Inflammatory macrophage treated with lipopolysaccharide for 1 hour (primary cell): ENCODE measurements at regions not wholly inside any gene's neighbourhood (a gene's known extent, or its start where the extent isn't known, plus 50 kb on each side); places are given as distances from the start of the nearest gene placed in this dataset.
"Not testable (repeated sequence)": the region's sequence is repeated elsewhere in the genome, so short reads cannot be mapped to it uniquely, and the experiment has no call there.

ENCODE experiments used
- DNase-seq, 2 donors: peaks; one replicate each; pipeline ENCODE4 v3.0.0-alpha.2; 2020 to 2022

GRCh38 chr5:51172903-51173626 is 210.2 kb upstream of the ISL1 start:
- DNase-seq: no peak

- DNase-seq: no peak
These were observed 201.9 kb upstream of the ISL1 start for GRCh38 chr5:51181208-51181894.

DNA sequence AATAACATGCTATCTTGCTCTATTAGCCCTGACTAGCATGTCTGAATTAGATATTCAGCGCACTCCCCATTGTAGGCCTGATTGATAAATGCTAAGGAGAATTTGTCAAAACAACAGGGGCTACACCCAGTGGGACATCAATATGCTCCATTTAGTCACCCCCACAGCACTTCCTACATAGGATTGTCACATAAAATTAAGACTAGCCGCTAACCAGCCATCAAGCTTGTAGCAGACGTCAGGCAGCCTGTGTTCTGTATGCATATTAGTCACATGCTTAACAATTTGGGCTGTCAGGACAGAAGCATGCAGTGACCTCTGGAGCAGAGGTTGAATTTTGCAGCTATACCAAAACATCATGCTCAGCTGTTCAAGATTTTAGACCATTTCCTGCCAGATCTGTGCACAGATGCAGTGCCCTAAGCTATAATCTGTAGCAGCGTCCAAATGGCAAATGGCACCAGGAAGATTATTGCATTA is 197.4 kb upstream of the ISL1 start:
- no peak for DNase-seq

DNA sequence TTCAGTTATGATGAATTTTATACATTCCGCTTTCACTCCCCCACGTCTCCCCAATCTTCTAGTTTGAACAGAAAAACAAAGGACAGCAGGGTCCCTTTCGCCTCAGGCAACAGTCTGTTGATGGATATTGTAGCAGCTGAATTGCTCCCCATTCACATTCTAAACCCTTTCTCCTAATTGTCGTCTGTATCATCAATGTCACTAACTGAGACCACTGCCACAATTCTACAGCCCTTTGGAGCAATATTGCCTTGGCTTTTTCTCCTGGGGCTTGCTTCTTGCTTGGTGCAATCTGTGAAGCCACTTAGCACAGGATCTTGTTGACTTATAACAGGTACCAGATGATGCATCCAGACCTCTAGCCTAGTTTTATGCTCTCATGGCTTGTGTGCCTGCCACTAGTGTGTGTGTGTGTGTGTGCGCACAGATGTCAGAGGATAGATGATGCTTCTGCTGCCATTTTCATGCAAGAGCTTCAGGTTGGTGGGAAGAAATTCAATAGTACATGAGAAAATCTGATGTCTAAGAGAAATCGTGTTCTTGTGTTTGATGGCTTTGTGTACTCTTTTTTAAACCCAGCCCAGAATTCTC is 195.2 kb upstream of the ISL1 start:
- no peak for DNase-seq

GRCh38 chr5:51194671-51195070 is 188.6 kb upstream of the ISL1 start:
- no peak for DNase-seq

DNA sequence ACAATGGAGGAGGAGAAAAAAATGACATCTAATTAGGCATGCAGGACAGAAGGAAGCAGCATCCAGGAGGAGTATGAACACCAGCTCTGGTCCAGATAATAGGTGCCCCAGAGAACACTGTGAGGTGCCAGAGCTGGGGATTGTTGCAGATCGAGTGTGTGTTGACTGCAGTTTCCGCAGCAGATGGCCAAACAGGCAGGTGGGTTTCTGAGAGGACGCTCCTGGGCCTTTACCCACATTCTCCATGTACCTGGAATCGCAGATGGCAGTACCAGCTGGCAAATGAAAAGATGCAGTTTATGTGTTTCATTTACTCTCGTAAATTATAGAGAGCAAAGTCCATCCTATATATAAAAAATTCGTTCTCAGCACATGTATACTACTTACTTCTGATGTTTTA is 182.2 kb upstream of the ISL1 start:
- DNase-seq: no peak

GRCh38 chr5:51201708-51202107 is 181.5 kb upstream of the ISL1 start:
- DNase-seq: no peak

GRCh38 chr5:51202161-51202560 is 181.1 kb upstream of the ISL1 start:
- DNase-seq: no peak

GRCh38 chr5:51203598-51203997 is 179.7 kb upstream of the ISL1 start:
- no peak for DNase-seq

GRCh38 chr5:51208296-51208695 is 175.0 kb upstream of the ISL1 start:
- DNase-seq: no peak

GRCh38 chr5:51214746-51215145 is 168.5 kb upstream of the ISL1 start:
- no peak for DNase-seq

DNA sequence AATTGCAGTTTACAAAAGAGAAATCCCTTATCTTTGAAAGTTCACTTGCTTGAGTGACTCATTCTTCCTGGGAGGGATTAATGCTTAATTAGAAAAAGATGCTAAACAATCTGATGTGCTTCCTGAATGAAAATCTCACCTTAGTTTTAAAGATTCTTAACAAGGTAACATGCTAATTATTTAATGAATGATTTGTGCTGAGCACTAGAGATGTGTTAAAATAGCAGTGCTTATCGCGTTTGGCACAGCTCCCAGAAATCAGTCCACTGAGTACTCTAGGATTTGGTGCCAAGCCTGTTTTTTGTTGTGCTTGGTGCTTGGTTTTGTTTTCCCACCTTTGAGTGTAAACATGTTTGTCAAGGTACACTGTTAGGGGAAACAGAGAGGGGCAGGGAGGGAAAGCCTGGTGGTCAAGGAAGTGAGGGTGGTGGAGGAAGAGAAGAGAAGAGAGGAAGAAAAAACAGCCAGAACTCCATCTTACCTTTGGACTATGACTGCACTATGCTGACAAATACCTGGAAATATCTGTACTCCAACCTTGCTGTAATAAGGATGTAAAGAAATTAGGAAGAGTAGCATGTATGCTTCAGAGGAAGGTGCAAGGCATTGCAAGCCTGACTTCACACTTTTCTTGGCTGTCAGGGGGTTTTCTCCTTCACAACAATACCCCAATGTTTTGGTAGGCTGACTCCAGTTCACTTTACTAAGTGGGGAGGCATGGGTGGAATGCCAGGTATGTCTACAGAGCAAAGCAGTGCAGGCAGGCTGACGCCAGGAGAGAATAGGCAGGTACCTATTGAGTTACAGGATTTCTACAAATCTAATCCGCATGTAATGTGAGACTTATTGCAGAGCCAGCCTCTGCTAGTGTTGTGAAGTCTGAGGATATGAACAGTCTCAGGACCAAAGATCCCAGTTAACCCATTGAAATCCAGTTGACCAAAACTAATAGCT is 157.2 kb upstream of the ISL1 start:
- no peak for DNase-seq

DNA sequence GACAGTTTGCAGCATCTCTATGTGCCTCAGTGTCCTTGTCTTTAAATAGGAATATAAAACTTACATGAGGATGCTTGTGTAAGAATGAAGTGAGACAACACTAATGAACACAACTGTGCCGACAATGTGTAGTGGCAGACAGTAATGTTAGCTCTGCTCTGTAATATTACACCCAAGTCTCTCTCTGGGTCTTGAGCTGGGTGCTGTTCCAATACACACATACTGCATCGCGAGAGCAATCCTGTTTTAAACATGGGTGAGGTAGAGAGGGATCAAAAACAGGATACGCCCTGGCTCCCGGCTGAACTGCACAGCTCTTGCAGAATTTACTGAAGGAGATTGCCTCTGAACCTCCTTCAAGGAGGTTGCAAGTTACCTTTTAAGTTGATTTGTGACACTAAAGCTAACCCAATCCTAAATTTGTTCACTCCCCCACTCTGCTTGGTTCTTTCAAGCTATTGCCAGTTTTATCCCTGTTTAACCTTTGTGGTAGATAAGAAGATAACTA is 155.2 kb upstream of the ISL1 start:
- DNase-seq: no peak

- no peak for DNase-seq
These were observed 152.9 kb upstream of the ISL1 start for GRCh38 chr5:51230336-51230735.

DNA sequence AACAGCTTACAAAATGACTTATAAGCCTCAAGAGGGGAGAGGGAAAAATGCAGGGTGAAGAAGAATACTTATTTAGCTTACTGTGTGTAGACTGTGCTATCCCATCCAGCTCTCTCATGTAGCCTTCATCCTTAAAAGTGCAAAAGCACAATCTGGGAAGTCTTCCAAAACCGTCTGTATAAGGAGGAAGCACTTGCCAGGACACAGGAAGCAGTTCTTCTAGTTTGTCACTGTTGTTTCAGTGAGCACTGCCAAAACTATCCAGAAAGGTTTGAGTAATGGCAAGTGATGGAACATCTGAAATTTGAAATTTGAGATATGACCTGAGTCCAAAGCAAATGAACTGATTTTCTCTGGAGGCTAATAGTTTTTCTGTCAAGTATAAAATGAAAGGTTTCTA is 140.8 kb upstream of the ISL1 start:
- no peak for DNase-seq

DNA sequence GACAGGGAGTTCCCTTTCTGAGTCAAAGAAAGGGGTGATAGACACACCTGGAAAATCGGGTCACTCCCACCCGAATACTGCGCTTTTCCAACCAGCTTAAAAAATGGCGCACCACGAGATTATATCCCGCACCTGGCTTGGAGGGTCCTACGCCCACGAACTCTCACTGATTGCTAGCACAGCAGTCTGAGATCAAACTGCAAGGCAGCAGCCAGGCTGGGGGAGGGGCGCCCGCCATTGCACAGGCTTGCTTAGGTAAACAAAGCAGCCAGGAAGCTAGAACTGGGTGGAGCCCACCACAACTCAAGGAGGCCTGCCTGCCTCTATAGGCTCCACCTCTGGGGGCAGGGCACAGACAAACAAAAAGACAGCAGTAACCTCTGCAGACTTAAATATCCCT is 132.3 kb upstream of the ISL1 start:
- not testable (repeated sequence) for DNase-seq

- no peak for DNase-seq
These were observed 112.0 kb upstream of the ISL1 start for GRCh38 chr5:51271261-51271660.

GRCh38 chr5:51273021-51273420 is 110.2 kb upstream of the ISL1 start:
- DNase-seq: no peak

DNA sequence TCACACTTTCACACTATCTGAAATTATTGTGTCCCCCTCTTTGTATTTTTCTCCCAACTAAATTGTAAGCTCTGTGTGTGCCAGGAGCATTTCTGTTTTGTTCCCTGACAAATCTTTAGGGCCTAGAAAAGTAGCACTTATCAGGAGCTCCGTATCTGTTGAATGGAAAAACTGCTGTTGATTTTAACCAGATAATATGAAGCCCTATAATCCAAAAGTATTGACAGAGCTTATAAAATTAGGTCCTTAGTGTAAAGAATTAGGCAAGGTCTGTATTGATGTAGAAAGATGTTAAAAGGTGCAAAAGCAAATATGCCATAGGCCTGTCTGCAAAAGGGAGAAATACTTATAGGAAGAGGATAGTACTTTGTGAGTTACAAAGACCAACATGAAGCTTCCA is 109.4 kb upstream of the ISL1 start:
- DNase-seq: no peak

DNA sequence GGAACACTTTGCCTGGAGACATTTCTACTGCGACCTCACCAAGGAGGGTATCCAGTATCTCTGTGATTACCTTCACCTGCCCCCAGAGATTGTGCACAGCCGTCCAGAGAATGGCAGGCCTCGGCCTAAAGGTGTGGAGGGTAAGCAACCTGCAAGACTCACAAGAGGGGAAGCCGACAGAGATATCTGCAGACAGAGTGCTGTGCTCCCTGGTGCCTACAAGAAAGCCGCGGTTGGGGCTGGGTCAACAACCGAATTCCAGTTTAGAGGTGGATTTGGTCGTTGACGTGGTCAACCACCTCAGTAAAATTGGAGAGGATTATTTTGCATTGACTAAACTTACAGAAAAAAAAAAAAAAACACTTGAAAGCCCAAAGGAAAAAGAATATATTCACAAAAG is 107.8 kb upstream of the ISL1 start:
- no peak for DNase-seq

DNA sequence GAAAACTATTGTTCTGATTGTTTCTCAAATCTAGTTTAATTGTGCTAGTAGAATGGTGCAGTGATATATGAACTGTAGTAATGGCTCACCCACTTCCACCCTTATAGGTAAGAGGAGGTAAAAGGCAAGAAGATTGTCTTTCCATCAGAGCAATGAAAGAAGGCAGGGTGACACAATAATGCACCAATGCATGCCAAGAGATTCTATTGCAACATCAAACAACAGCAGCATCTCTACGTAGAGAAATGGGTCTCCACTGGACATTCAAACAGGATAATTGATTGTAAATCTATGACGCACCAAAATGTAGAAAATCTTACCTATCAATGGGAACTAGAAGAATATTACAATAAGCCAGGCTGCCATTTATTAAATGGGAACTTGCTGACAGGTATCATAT is 107.0 kb upstream of the ISL1 start:
- no peak for DNase-seq

- DNase-seq: no peak
These were observed 104.7 kb upstream of the ISL1 start for GRCh38 chr5:51278539-51278938.
